HG03342 (cell line): ENCODE measurements at regions not wholly inside any gene's neighbourhood (a gene's known extent, or its start where the extent isn't known, plus 50 kb on each side); places are given as distances from the start of the nearest gene placed in this dataset.

Experiments used
- ATAC-seq: cut with Tn5 transposase; IDR thresholded peaks from one replicate; pipeline ENCODE4 v1.9.1; 2021; ENCODE audit warnings: mild to moderate bottlenecking, moderate library complexity; ENCODE audit not compliant: unreplicated experiment

GRCh38 chr13:64985075-64985474 is 2245.1 kb downstream of the PCDH9 start:
- no peak for ATAC-seq

DNA sequence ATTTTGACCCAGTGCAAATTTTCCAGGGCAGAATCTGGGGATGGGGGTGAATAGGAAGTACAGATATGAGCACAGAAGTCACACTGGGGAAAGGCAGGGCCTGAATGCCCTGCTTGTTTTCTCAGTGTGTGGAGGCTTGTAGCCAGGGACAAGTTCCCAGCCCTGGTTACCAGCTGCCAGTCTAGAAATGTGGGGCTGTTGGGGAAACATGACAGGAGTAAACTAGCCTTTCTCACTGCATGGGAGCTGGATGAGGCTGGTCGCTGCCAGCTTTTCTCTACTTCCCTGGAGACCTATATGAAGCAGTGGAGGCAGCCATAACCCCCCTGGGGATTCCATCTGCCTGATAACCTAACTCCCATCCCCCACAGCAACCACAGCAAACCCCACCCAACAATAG is 2267.7 kb downstream of the PCDH9 start:
- no peak for ATAC-seq

DNA sequence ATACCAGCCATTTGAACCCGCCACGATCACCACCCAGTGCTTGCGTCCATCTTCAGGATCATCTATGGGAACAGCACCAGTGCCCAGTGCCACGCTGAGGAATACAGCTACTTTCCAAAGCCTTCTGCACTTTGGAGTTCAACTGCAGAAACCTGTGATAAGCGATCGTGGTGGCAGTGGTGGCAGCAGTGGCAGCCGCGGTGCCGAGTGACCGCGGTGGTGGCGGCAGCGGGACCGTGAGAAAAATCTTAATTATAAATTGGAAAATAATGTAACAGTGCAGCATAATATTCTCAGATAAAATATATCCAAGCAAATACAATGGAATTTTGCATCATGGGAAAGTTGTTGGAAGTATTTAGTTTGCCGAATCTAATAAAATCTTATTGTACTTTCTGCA is 2270.9 kb downstream of the PCDH9 start:
- no peak for ATAC-seq

DNA sequence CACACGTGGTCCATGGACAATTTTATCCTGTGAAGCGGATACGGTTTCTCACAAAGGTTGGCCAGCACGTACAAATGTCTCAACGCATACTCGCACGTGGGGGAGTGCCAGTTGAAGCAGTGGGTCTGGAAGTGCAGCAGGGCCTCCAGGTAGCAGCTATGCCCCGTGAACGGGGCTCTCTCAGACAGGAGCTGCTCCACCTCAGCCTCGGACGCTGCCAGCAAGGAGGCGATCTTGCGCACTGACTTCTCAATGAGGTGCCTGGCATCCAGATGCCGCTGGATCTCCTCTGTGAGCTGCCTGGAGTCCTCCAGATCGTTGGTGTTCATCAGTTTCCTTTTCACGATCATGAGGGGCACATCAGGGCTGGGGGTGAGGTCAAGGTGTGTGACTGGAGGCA is 2272.0 kb downstream of the PCDH9 start:
- ATAC-seq = no peak

GRCh38 chr13:64938660-64939059 is 2291.5 kb downstream of the PCDH9 start:
- no peak for ATAC-seq

GRCh38 chr13:64937302-64937701 is 2292.8 kb downstream of the PCDH9 start:
- no peak for ATAC-seq

DNA sequence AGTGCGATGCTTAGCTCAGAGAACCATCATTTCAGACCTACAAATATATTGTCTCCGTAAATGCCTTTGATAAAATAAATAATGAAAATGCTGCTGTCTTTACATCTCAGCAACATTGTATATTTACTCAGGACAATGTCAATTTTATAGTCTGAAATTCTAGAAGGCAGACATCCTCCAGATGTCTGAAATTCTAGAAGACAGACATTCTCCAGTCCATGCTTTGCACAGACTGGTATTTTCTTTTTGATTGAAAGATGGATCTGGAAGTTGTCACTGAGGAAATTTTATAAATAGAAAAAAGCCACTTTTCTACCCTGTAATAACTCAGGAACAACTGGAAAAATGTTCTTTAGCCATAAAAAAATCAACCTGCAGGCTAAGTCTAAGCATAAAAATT is 2293.3 kb downstream of the PCDH9 start:
- no peak for ATAC-seq

- no peak for ATAC-seq
These were observed 2294.7 kb downstream of the PCDH9 start for GRCh38 chr13:64935441-64935840.

DNA sequence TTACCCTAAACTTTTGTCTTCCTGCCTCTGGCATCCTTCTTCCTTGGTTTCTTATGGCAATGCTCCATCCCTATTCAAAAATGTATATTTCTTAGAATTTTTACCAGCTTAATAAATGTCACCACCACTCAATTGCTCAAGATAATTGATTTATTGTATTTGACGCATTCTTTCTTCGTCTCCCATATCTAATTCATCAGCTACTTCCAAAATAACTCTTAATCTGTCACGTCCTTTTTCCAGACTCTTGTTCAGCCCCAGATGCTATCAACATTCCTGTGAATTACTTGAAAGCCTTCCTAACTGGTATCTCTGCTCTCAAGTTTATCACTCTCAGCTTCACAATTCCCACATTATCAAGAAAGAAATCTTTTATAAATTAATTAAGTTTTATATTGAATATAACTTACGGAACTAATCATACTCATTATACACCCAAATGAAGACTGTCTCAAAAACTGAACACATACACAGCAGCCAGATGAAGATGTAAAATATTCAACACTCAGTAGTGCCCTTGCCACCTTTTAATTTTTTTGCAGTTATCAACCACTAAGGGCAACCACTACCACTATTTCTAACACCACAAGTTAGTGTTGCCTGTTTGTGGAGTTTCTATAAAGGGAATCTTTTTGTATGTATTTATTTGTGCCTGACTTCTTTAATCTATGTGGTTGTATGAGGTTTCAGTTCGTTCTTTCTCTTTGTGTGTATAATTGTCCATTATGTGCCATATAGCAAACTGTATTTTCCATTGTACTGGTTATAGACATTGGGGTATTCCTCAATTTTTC is 2295.4 kb downstream of the PCDH9 start:
- no peak for ATAC-seq

DNA sequence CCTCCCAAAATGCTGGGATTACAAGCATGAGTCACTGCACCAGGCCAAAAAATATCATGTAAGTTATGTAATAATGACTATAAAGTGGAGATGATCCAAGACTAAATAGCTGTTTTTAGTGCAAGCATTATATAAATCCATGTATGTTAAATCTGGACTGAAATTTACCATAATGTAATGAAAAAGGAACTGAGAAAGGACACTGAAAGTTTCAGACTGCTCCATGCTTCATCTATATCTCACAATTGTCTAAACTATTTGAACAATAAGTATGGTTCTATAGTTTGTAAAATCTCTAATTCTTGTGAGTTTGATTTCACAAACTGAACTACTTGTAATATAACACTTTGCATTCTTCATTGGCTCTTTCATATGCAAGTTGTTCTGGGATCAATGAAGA is 2299.5 kb downstream of the PCDH9 start:
- peak; percentile 33 for ATAC-seq

- ATAC-seq = peak; percentile 89
These were observed 2301.2 kb downstream of the PCDH9 start for GRCh38 chr13:64928696-64929499.

- ATAC-seq = no peak
These were observed 2304.4 kb downstream of the PCDH9 start for GRCh38 chr13:64925727-64926126.

- ATAC-seq = no peak
These were observed 2304.9 kb downstream of the PCDH9 start for GRCh38 chr13:64925284-64925683.

- ATAC-seq = no peak
These were observed 2305.7 kb downstream of the PCDH9 start for GRCh38 chr13:64924401-64924800.

DNA sequence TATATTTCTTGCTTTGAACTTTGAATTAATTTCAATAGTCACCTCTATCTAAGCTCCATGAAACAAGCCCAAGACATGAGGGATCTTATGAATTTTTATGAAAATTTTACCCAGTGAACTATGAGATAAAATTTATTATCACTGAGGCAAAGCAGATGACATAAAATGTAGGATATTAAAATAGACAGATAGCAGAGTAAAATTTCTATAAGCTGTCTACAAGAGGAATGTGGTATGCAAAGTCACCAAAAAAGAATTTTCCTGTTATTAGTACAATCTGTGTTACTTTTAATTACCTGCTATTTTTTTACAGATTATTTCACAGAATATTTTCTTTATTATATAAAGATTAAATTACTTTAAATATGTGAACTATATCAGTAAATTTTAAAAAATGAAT is 2312.6 kb downstream of the PCDH9 start:
- ATAC-seq = no peak

GRCh38 chr13:64912141-64912540 is 2318.0 kb downstream of the PCDH9 start:
- no peak for ATAC-seq

DNA sequence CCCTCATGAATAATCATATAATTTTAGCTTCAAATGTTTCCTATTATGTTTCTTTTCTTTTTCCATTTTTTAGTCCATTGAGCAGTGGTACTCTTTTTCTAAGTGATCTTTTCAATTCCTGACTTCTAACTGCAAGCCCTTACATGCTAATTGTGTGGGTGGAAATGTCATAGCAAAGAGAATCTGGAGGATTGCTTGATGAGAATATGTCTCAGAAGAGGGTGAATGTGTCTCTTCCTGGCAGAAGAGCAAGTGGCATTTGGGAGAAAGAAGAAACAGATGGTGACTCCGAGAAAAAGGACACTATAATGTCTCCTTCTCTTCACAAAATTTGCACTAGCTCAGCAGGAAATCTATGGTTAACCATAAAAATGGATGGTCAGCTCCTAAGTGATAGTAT is 2320.0 kb downstream of the PCDH9 start:
- no peak for ATAC-seq

DNA sequence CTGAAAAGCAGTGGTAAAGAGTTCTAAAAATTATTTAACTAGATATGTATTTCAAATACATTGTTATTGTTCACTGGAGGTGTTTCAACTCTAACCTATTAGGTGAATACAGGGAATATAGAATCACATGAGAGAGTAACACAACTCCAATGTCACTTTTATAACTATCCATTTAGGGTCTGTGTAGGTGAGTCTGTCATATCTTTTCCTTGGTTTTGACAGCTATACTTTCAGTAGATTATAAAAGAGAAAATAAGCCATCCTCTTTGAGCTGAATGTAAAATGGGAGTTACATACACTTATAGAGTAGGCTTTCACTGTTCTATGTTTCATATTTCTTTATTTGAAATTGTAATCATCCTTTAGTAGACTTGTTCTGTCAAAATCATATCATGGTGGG is 2321.0 kb downstream of the PCDH9 start:
- no peak for ATAC-seq

GRCh38 chr13:64900039-64900438 is 2330.1 kb downstream of the PCDH9 start:
- ATAC-seq = no peak

DNA sequence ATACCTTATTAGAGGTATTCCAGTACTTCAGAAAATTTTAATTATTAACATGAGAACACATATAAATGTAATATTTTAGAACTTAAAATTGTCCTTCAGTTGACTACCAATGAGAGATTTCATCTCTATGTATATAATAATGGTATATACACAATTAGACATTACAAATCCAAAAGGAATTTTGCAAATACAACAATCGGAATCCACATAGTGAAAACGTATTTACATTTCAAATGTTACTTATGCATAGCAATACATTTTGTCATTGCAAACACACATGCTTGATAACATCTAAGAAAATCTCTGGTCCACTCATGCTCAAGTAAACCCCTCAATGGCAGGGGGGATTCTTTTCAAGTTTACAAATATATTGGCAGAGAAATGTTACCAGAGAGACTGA is 2345.2 kb downstream of the PCDH9 start:
- no peak for ATAC-seq

DNA sequence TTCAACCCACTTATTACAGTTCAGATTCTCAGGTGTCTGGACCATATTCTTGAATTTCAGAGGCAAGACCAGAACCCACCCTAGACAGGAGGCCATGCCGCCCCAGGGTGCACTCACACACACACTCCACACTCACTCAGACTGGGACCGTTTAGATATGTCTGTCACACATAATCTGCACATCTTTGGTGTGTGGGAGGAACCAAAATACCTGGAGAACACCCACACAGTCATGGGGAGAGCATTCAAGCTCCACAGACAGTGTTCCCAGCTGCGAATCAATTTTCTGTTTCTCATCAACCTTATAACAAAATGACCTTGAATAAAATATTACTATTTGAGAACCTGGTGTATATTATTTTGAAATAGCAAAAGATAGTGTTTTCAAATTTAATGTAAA is 2353.0 kb downstream of the PCDH9 start:
- ATAC-seq = no peak

DNA sequence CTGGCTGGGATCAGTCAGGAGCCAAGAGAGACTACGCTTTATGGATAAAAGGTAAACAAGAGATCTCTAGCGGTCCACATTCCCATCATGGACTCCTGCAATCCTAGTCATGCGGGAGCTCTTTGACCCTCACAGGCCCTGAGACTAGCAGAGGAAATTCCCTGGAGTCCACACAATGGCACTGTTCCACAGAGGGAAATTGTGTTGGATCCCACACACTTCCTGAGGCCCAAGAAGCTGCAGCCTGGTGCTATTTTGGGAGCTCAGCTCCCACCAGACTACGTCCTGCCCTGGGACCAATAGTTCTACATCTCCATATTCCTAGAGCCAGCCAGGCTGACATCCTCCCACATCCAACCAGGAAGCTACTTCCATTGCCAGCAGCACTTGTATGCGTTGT is 2358.4 kb downstream of the PCDH9 start:
- no peak for ATAC-seq
